Keratinocyte (primary cell): ENCODE measurements at regions not wholly inside any gene's neighbourhood (a gene's known extent, or its start where the extent isn't known, plus 50 kb on each side); places are given as distances from the start of the nearest gene placed in this dataset.
"Not testable (repeated sequence)": the region's sequence is repeated elsewhere in the genome, so short reads cannot be mapped to it uniquely, and the experiment has no call there.

Source experiments
- DNase-seq: peaks from one replicate; pipeline ENCODE4 v3.0.0-alpha.2; 2011; ENCODE audit warnings: low read depth, missing footprints, low spot score
- FAIRE-seq: peaks from 2 replicates; lab custom pipeline; 2011; peaks lifted over from hg19 to GRCh38; lab: Jason Lieb, UNC
- H2AFZ ChIP-seq: 2 replicates; pipeline ENCODE4 v1.6.0; 2012; ENCODE audit warnings: low read length, control low read depth, inconsistent platforms; ENCODE audit not compliant: control insufficient read depth
- H3K27ac ChIP-seq: 2 replicates; pipeline ENCODE4 v1.5.1; 2011; ENCODE audit warnings: low read length; ENCODE audit not compliant: control insufficient read depth, insufficient read depth
- H3K27me3 ChIP-seq: 3 replicates; pipeline ENCODE4 v1.6.0; 2011; ENCODE audit warnings: low read length; ENCODE audit not compliant: control insufficient read depth, insufficient read depth; ENCODE audit errors: extremely low read depth
- H3K36me3 ChIP-seq, 2 experiments: 2 replicates in 1 of 2; 3 replicates in 1 of 2; pipeline ENCODE4 v1.5.1; 2011; ENCODE audit warnings: low read length in 2 of 2, mild to moderate bottlenecking in 1 of 2; ENCODE audit not compliant: control insufficient read depth in 2 of 2, insufficient read depth in 2 of 2; ENCODE audit errors: extremely low read depth in 1 of 2
- H3K4me1 ChIP-seq: 3 replicates; pipeline ENCODE4 v1.5.1; 2011; ENCODE audit warnings: low read length; ENCODE audit not compliant: control insufficient read depth, insufficient read depth; ENCODE audit errors: extremely low read depth
- H3K4me2 ChIP-seq: 3 replicates; pipeline ENCODE4 v1.6.0; 2011; ENCODE audit warnings: low read depth, low read length; ENCODE audit not compliant: control insufficient read depth, insufficient read depth; ENCODE audit errors: extremely low read depth
- H3K4me3 ChIP-seq, 3 experiments: fragments of 200-600 bp in 1 of 3; sonication (generic) in 1 of 3; 2 replicates in 2 of 3; 3 replicates in 1 of 3; pipeline ENCODE4 v1.5.1; 2011 to 2016; ENCODE audit warnings: low read length in 3 of 3, mild to moderate bottlenecking in 3 of 3, control low read depth in 2 of 3, inconsistent platforms in 1 of 3, low read depth in 1 of 3, mixed read lengths in 1 of 3, mixed run types in 1 of 3, moderate library complexity in 1 of 3; ENCODE audit not compliant: control insufficient read depth in 2 of 3, insufficient read depth in 2 of 3; ENCODE audit errors: extremely low read depth in 1 of 3
- H3K79me2 ChIP-seq: 2 replicates; pipeline ENCODE4 v1.6.0; 2012; ENCODE audit warnings: low read length; ENCODE audit not compliant: control insufficient read depth, insufficient read depth
- H3K9ac ChIP-seq: 3 replicates; pipeline ENCODE4 v1.6.0; 2011; ENCODE audit warnings: low read length; ENCODE audit not compliant: control insufficient read depth, insufficient read depth; ENCODE audit errors: extremely low read depth
- H3K9me1 ChIP-seq: 3 replicates; pipeline ENCODE4 v1.6.0; 2011; ENCODE audit warnings: low read length; ENCODE audit not compliant: control insufficient read depth, insufficient read depth; ENCODE audit errors: extremely low read depth
- H3K9me3 ChIP-seq: 2 replicates; pipeline ENCODE4 v1.5.1; 2012; ENCODE audit warnings: low read depth, low read length; ENCODE audit not compliant: control insufficient read depth
- H4K20me1 ChIP-seq: 3 replicates; pipeline ENCODE4 v1.6.0; 2011; ENCODE audit warnings: low read length; ENCODE audit not compliant: control insufficient read depth, insufficient read depth; ENCODE audit errors: extremely low read depth
- CTCF ChIP-seq, 3 experiments: IDR thresholded peaks in 1 of 3; conservative IDR thresholded peaks in 1 of 3; optimal IDR thresholded peaks in 1 of 3; 2 replicates in 2 of 3; 3 replicates in 1 of 3; pipeline versions ENCODE3 to v1.5.1; 2011; ENCODE audit warnings: low read length in 3 of 3, mild to moderate bottlenecking in 3 of 3, moderate library complexity in 2 of 3, control low read depth in 1 of 3, inconsistent platforms in 1 of 3; ENCODE audit not compliant: insufficient read depth in 2 of 3; ENCODE audit errors: extremely low read depth in 1 of 3
- EZH2 ChIP-seq: IDR thresholded peaks from one replicate; pipeline ENCODE4 v1.6.1; 2012; ENCODE audit warnings: inconsistent platforms, mild to moderate bottlenecking, low read length, moderate library complexity
- dilution Hi-C: fragments of 300-500 bp; cut with MboI; formaldehyde crosslinking; loops from one replicate; pipeline ENCODE4 v1.7.0; 2020; ENCODE audit warnings: low sequenced_read_pairs; ENCODE audit not compliant: extremely low pct_ligation_motif_present

GRCh38 chr3:194894538-194894937 lies 208.9 kb downstream of the FAM43A start:
- no peaks in the 10 kb centered on the region for H3K79me2 ChIP-seq
- FAIRE-seq (no peak), DNase-seq (no peak)
- H3K36me3 ChIP-seq: no peaks in the 10 kb centered on the region
- H4K20me1 ChIP-seq: no peaks in the 10 kb centered on the region
- H3K4me3 ChIP-seq: no peak overlapping the region
- no peaks in the 10 kb centered on the region for H3K4me1 ChIP-seq
- no peaks in the 10 kb centered on the region for H3K9me3 ChIP-seq
- H2AFZ ChIP-seq: no peak overlapping the region
- no peaks in the 10 kb centered on the region for H3K27me3 ChIP-seq
- no peak overlapping the region for H3K9ac ChIP-seq
- H3K4me2 ChIP-seq: no peak overlapping the region
- H3K27ac ChIP-seq: no peak overlapping the region
- dilution Hi-C loops: no loop called here
- TF ChIP-seq EZH2 (no peak), CTCF (optimal IDR thresholded peaks at IDR 0.05 in 1 of 3, IDR thresholded peaks at IDR 0.05 in 1 of 3, conservative IDR thresholded peaks at IDR 0.05 in 1 of 3; ENCODE audit: extremely low read depth in 1 of 3, insufficient read depth in 2 of 3, low read length in 3 of 3) (no peak)
- no peaks in the 10 kb centered on the region for H3K9me1 ChIP-seq

GRCh38 chr3:194900854-194901522 lies 215.3 kb downstream of the FAM43A start:
- DNase-seq (no peak), FAIRE-seq (peak; percentile 39)
- Histone ChIP-seq H3K27ac (no peak overlapping the region), H3K4me2 (no peak overlapping the region), H2AFZ (no peak overlapping the region), H3K9me1 (no peaks in the 10 kb centered on the region), H3K79me2 (no peaks in the 10 kb centered on the region), H3K9me3 (peaks cover 3% of the 10 kb centered on the region), H3K9ac (no peak overlapping the region), H3K4me3 (no peak overlapping the region), H3K4me1 (peaks cover 5% of the 10 kb centered on the region), H3K27me3 (no peaks in the 10 kb centered on the region), H4K20me1 (no peaks in the 10 kb centered on the region), H3K36me3 (no peaks in the 10 kb centered on the region)
- dilution Hi-C loops: no loop called here
- no peak for TF ChIP-seq EZH2
- TF ChIP-seq CTCF (optimal IDR thresholded peaks at IDR 0.05 in 1 of 3, IDR thresholded peaks at IDR 0.05 in 1 of 3, conservative IDR thresholded peaks at IDR 0.05 in 1 of 3; ENCODE audit: extremely low read depth in 1 of 3, insufficient read depth in 2 of 3, low read length in 3 of 3): no peak

GRCh38 chr3:194903447-194903846 lies 217.8 kb downstream of the FAM43A start:
- DNase-seq, dilution Hi-C loops, FAIRE-seq: not testable (repeated sequence)

GRCh38 chr3:194904999-194905398 lies 219.3 kb downstream of the FAM43A start:
- FAIRE-seq, H2AFZ ChIP-seq, H3K4me1 ChIP-seq, H3K36me3 ChIP-seq, H3K4me2 ChIP-seq, H3K79me2 ChIP-seq, H3K9ac ChIP-seq, H3K27me3 ChIP-seq, DNase-seq, H3K27ac ChIP-seq, H4K20me1 ChIP-seq, H3K9me3 ChIP-seq, H3K4me3 ChIP-seq, dilution Hi-C loops, H3K9me1 ChIP-seq: not testable (repeated sequence)

More at GRCh38 chr3:194903447-194903846, 217.8 kb downstream of the FAM43A start:
- not testable (repeated sequence) for H3K36me3 ChIP-seq, H3K27ac ChIP-seq, H3K4me1 ChIP-seq, H3K4me3 ChIP-seq, H3K9me3 ChIP-seq, H3K4me2 ChIP-seq, H2AFZ ChIP-seq, H4K20me1 ChIP-seq, H3K27me3 ChIP-seq, H3K79me2 ChIP-seq, H3K9ac ChIP-seq, H3K9me1 ChIP-seq
